HepG2 (cell line): ENCODE measurements at regions not wholly inside any gene's neighbourhood (a gene's known extent, or its start where the extent isn't known, plus 50 kb on each side); places are given as distances from the start of the nearest gene placed in this dataset.

Experiments
- ATAC-seq: fragments of 200-7000 bp; cut with Tn5 transposase; 3 replicates; pipeline ENCODE4 v1.9.1; 2020; ENCODE audit warnings: mild to moderate bottlenecking, moderate library complexity
- BruUV-seq: library from RNA; stranded (reverse); fragments of 400-500 nt; replicated peaks from 2 replicates; lab custom pipeline; 2021; lab: Mats Ljungman, UMichigan
- CTCF ChIA-PET: fragments of 300-600 bp; formaldehyde crosslinking; extraction: SDS; loops from one replicate; lab custom pipeline; 2021; ENCODE audit warnings: low total read pairs, inconsistent platforms, low intra/inter-chr PET ratio; lab: Yijun Ruan, JAX
- POLR2A ChIA-PET: fragments of 350-600 bp; sonication (Branson Sonifier 250); formaldehyde crosslinking; loops from one replicate; lab custom pipeline; 2020; ENCODE audit warnings: antibody characterized with exemption, inconsistent platforms; lab: Yijun Ruan, JAX
- DNase-seq: peaks from one replicate; pipeline ENCODE4 v3.0.0-alpha.2; 2015; ENCODE audit warnings: low spot score
- FAIRE-seq: peaks from 3 replicates; lab custom pipeline; 2011; peaks lifted over from hg19 to GRCh38; lab: Jason Lieb, UNC
- H2AFZ ChIP-seq: one replicate; pipeline ENCODE4 v1.6.1; 2011; ENCODE audit warnings: low read length, inconsistent platforms
- H3K27ac ChIP-seq: fragments of 300-600 bp; 3 replicates; pipeline ENCODE4 v1.8.0; 2011; ENCODE audit warnings: mixed run types, mild to moderate bottlenecking, mixed read lengths, low read length, inconsistent platforms; ENCODE audit not compliant: insufficient read depth; ENCODE audit errors: extremely low read length
- H3K27me3 ChIP-seq, 2 experiments: fragments of 200-600 bp in 1 of 2; 2 replicates in 1 of 2; 3 replicates in 1 of 2; pipeline versions ENCODE4 v1.6.0 to v1.8.0; 2011; ENCODE audit warnings: low read length in 2 of 2, mild to moderate bottlenecking in 2 of 2, moderate library complexity in 2 of 2, inconsistent platforms in 1 of 2; ENCODE audit not compliant: insufficient read depth in 2 of 2, control insufficient read depth in 1 of 2
- H3K36me3 ChIP-seq, 2 experiments: fragments of 200-600 bp in 1 of 2; replicated peaks in 1 of 2; 2 replicates in 1 of 2; 3 replicates in 1 of 2; pipeline versions ENCODE4 v1.5.1 to v1.8.0; 2011; ENCODE audit warnings: low read length in 2 of 2, inconsistent platforms in 1 of 2; ENCODE audit not compliant: insufficient read depth in 2 of 2, control insufficient read depth in 1 of 2
- H3K4me1 ChIP-seq: 2 replicates; pipeline ENCODE4 v1.5.1; 2012; ENCODE audit warnings: low read length, inconsistent platforms; ENCODE audit not compliant: insufficient read depth
- H3K4me2 ChIP-seq: 2 replicates; pipeline ENCODE4 v1.6.0; 2011; ENCODE audit warnings: low read depth, low read length, inconsistent platforms
- H3K4me3 ChIP-seq, 3 experiments: fragments of 200-600 bp in 1 of 3; sonication (generic), shearing (Covaris generic) in 1 of 3; replicated peaks in 1 of 3; 2 replicates each; pipeline ENCODE4 v1.5.1; 2011 to 2016; ENCODE audit warnings: low read length in 3 of 3, inconsistent platforms in 2 of 3, low read depth in 2 of 3, mild to moderate bottlenecking in 2 of 3, control low read depth in 1 of 3, mixed read lengths in 1 of 3; ENCODE audit not compliant: insufficient read depth in 1 of 3
- H3K79me2 ChIP-seq: one replicate; pipeline ENCODE4 v1.6.1; 2011; ENCODE audit warnings: low read length, inconsistent platforms; ENCODE audit not compliant: insufficient read depth
- H3K9ac ChIP-seq: 2 replicates; pipeline ENCODE4 v1.6.0; 2011; ENCODE audit warnings: mild to moderate bottlenecking, low read depth, low read length, inconsistent platforms; ENCODE audit not compliant: insufficient read depth
- H3K9me3 ChIP-seq: 2 replicates; pipeline ENCODE4 v1.5.1; 2012; ENCODE audit warnings: mild to moderate bottlenecking, low read length
- H4K20me1 ChIP-seq: 2 replicates; pipeline ENCODE4 v1.6.0; 2011; ENCODE audit warnings: inconsistent platforms, mild to moderate bottlenecking, low read length, moderate library complexity; ENCODE audit not compliant: insufficient read depth
- CEBPB ChIP-seq: IDR thresholded peaks from 2 replicates; pipeline ENCODE4 v1.6.1; 2011; ENCODE audit warnings: low read depth, low read length, improper control_type of control experiment, borderline replicate concordance
- NFIB ChIP-seq: sonication (generic); formaldehyde crosslinking; IDR thresholded peaks from 2 replicates; pipeline ENCODE4 v1.9.0; 2021; ENCODE audit warnings: missing genetic modification reagents, mild to moderate bottlenecking, borderline replicate concordance
- POGZ ChIP-seq: sonication (generic); formaldehyde crosslinking; IDR thresholded peaks from 2 replicates; pipeline ENCODE4 v1.4.0; 2020; ENCODE audit warnings: mild to moderate bottlenecking, missing genetic modification reagents
- SP2 ChIP-seq: sonication (generic); formaldehyde crosslinking; IDR thresholded peaks from 2 replicates; pipeline ENCODE4 v1.5.1; 2020; ENCODE audit warnings: mild to moderate bottlenecking, missing genetic modification reagents
- ZNF558 ChIP-seq: sonication (generic); formaldehyde crosslinking; IDR thresholded peaks from 2 replicates; pipeline ENCODE4 v1.9.0; 2022; ENCODE audit warnings: mild to moderate bottlenecking, missing genetic modification reagents, borderline replicate concordance
- ZNF619 ChIP-seq: sonication (generic); formaldehyde crosslinking; IDR thresholded peaks from 2 replicates; pipeline ENCODE4 v1.4.0; 2020; ENCODE audit warnings: mild to moderate bottlenecking, missing genetic modification reagents
- ZSCAN9 ChIP-seq: IDR thresholded peaks from 2 replicates; pipeline ENCODE4 v1.6.1; 2016; ENCODE audit warnings: borderline replicate concordance
- WGBS: methylation state at CpG from one replicate; pipeline ENCODE4 v1.1.6; 2017; ENCODE audit warnings: low lambda C conversion rate; 5-methylcytosine and 5-hydroxymethylcytosine counted together
- in situ Hi-C: cut with HindIII; loops from 2 replicates; pipeline ENCODE4 v1.10.0; 2017; ENCODE audit warnings: low pct_unique_long_range_greater_than_20kb; ENCODE audit not compliant: extremely low pct_ligation_motif_present
- intact Hi-C: fragments of 100-400 bp; cut with micrococcal nuclease; formaldehyde crosslinking; loops from one replicate; pipeline ENCODE4 v1.10.0; 2022; ENCODE audit not compliant: unreplicated experiment

DNA sequence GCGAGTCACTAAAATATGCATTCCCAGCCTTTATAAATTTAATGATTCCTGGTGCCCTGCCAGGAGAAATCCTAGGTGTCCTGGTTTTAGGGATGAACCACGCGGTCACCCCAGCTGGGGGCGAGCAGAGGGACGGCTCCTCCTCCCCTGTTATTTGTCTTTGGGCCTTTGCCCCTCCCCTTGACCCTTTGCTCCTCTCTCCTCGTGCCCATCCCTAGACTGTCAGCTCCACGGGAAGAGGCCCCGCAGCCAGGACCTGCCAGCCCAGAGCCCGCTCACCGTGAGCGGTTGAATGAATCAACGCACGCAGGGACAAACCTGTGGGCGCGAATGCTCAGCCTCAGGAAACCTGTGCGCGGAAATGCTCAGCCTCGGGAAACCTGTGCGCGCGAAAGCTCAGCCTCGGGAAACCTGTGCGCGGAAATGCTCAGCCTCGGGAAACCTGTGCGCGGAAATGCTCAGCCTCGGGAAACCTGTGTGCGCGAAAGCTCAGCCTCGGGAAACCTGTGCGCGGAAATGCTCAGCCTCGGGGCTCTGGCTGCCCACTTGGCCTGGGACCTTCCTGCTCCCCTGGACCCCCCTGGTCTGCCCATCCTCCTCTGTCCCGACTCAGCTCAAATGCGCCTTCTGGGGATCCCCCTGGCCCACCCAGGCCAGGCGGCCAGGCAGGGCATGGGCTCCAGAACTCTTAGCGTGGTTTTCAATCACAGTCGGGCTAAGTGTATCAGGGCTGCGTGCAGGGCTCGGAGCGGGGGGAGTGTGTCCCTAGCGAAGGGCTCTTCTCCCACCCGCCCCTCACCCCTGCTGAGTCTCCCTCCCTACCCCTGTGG, 140.5 kb upstream of the COL5A1 start (continued):
- TF ChIP-seq NFIB (no peak), ZNF558 (CRISPR knock-in tag) (no peak)

DNA sequence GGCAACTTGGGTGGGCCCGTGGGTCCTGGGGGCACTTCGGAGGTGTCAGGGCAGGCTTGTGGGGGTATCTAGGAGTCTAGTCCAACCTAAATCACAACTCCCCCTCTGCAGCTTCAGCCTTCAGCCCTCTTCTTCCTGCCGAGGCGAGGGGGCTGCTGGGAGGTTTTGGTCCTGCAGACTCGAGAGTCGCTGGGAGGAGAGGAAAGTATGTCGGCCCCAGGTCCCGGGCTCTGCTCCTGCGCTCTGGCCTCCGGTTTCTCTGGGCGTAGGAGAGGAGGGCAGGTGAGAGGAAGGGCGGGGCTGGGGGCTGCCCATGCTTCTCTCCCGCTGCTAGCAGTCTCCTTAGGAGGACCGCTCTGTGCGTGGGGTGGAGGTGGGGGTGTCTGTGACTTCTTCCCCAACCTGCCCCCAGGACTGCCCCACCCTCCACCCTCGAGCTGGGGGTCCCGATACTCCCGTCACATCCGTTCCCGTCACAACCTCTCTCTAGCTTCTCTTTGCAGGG, 139.8 kb upstream of the COL5A1 start:
- TF ChIP-seq ZNF619, result no peak
- TF ChIP-seq ZSCAN9 (CRISPR knock-in tag), result no peak
- TF ChIP-seq CEBPB, result no peak
- TF ChIP-seq SP2, result no peak
- no peak for TF ChIP-seq POGZ (CRISPR knock-in tag)
- Histone ChIP-seq H3K9ac (no peak overlapping the region), H3K4me1 (no peaks in the 10 kb centered on the region), H4K20me1 (no peaks in the 10 kb centered on the region), H3K9me3 (no peaks in the 10 kb centered on the region), H2AFZ (no peak overlapping the region), H3K27me3 (peaks cover 10 to 54% of the 10 kb centered on the region in 2 experiments; a peak in 4 of 5 replicates), H3K79me2 (no peaks in the 10 kb centered on the region), H3K4me3 (no peak overlapping the region), H3K27ac (no peak overlapping the region), H3K36me3 (no peaks in the 10 kb centered on the region), H3K4me2 (no peak overlapping the region)
- intact Hi-C loops, result no loop called here
- WGBS, result 25% methylated on average over 15 of the region's 20 CpGs
- FAIRE-seq (no peak), ATAC-seq (no peak), DNase-seq (no peak)
- ChIA-PET CTCF (no interaction called here), POLR2A (no interaction called here)
- in situ Hi-C loops, result no loop called here
- BruUV-seq, result no TSS peak
